Sigmoid colon (tissue), 6 donors: ENCODE measurements at regions not wholly inside any gene's neighbourhood (a gene's known extent, or its start where the extent isn't known, plus 50 kb on each side); places are given as distances from the start of the nearest gene placed in this dataset.
A peak's percentile ranks its signal among the peaks of the same experiment; 100 is the strongest.

Experiments used
- DNase-seq: peaks from one replicate; pipeline ENCODE4 v3.0.0-alpha.2; 2019
- H3K27ac ChIP-seq, 4 donors: fragments of 200-600 bp; sonication (generic); one replicate each; pipeline ENCODE4 v1.5.1; 2016 to 2019; ENCODE audit warnings: mild to moderate bottlenecking in 1 of 4
- H3K27me3 ChIP-seq, 3 donors: fragments of 200-600 bp; sonication (generic); one replicate each; pipeline ENCODE4 v1.5.1; 2019; ENCODE audit warnings: mild to moderate bottlenecking in 1 of 3
- H3K36me3 ChIP-seq, 4 donors: fragments of 200-600 bp; sonication (generic); one replicate each; pipeline ENCODE4 v1.5.1; 2016 to 2019
- H3K4me1 ChIP-seq, 4 donors: fragments of 200-600 bp; sonication (generic); one replicate each; pipeline ENCODE4 v1.5.1; 2017 to 2019
- H3K4me3 ChIP-seq, 4 donors: fragments of 200-600 bp; sonication (generic); one replicate each; pipeline ENCODE4 v1.5.1; 2017 to 2019; ENCODE audit warnings: mild to moderate bottlenecking in 2 of 4, moderate library complexity in 1 of 4
- H3K9me3 ChIP-seq, 4 donors: fragments of 200-600 bp in 3 of 4; sonication (generic) in 3 of 4; one replicate each; pipeline versions ENCODE4 v1.5.1 to v1.6.1; 2013 to 2019
- CTCF ChIP-seq, 4 experiments: fragments of 450-650 bp in 3 of 4; fragments of 200-600 bp in 1 of 4; IDR thresholded peaks; one replicate each; pipeline ENCODE4 v1.5.1; 2016 to 2019; ENCODE audit warnings: antibody characterized with exemption in 4 of 4, mild to moderate bottlenecking in 3 of 4, moderate library complexity in 2 of 4
- EP300 ChIP-seq, 4 donors: sonication (generic); formaldehyde crosslinking; IDR thresholded peaks; one replicate each; pipeline ENCODE4 v1.6.1; 2017; ENCODE audit warnings: antibody characterized with exemption in 4 of 4
- POLR2A ChIP-seq, 2 donors: fragments of 450-650 bp; IDR thresholded peaks; one replicate each; pipeline ENCODE4 v1.6.1; 2016; ENCODE audit warnings: antibody characterized with exemption in 2 of 2, mild to moderate bottlenecking in 2 of 2, moderate library complexity in 2 of 2
- POLR2AphosphoS5 ChIP-seq, 4 donors: sonication (generic); formaldehyde crosslinking; IDR thresholded peaks; one replicate each; pipeline ENCODE4 v1.6.1; 2017; ENCODE audit warnings: antibody characterized with exemption in 4 of 4
- WGBS, 2 donors: extraction: QIAGEN DNeasy Blood & Tissue Kit; methylation state at CpG; one replicate each; pipeline ENCODE4 v1.1.7; 2013; 5-methylcytosine and 5-hydroxymethylcytosine counted together
- intact Hi-C: fragments of 100-400 bp; cut with DNase I; formaldehyde crosslinking; loops from one replicate; pipeline ENCODE4 v1.15.1; 2023
- donor health status: healthy with polysubstance abuse.
- donor health status: healthy.

- no peaks in the 10 kb centered on the region for H3K9me3 ChIP-seq
- DNase-seq: no peak
- H3K4me1 ChIP-seq: no peaks in the 10 kb centered on the region
- intact Hi-C loops: no loop called here
- H3K36me3 ChIP-seq: no peaks in the 10 kb centered on the region
- H3K27me3 ChIP-seq: no peaks in the 10 kb centered on the region
- TF ChIP-seq POLR2A (IDR thresholded peaks at IDR 0.05): no peak
- TF ChIP-seq EP300 (IDR thresholded peaks at IDR 0.05): no peak
- TF ChIP-seq CTCF (IDR thresholded peaks at IDR 0.05): no peak
- no peak for TF ChIP-seq POLR2AphosphoS5 (IDR thresholded peaks at IDR 0.05)
- H3K4me3 ChIP-seq: no peak overlapping the region
- H3K27ac ChIP-seq: no peak overlapping the region
- WGBS, 2 donors: 87 to 94% methylated on average over 5 of the region's 5 CpGs
Observed at GRCh38 chr6:105836379-105836778, 249.8 kb upstream of the PRDM1 start.

GRCh38 chr6:105835373-105835772 is 250.8 kb upstream of the PRDM1 start:
- no peak for DNase-seq
- Histone ChIP-seq H3K27me3 (no peaks in the 10 kb centered on the region), H3K9me3 (no peaks in the 10 kb centered on the region), H3K36me3 (no peaks in the 10 kb centered on the region), H3K4me3 (no peak overlapping the region), H3K27ac (no peak overlapping the region), H3K4me1 (no peaks in the 10 kb centered on the region)
- intact Hi-C loops: no loop called here
- 60 to 67% methylated on average over 6 of the region's 6 CpGs for WGBS, 2 donors
- TF ChIP-seq POLR2AphosphoS5 (IDR thresholded peaks at IDR 0.05): no peak
- peak in 1 of 4 experiments; percentile 20 for TF ChIP-seq CTCF (IDR thresholded peaks at IDR 0.05)

- no peaks in the 10 kb centered on the region for H3K27me3 ChIP-seq
- 77 to 90% methylated on average over 7 of the region's 7 CpGs for WGBS, 2 donors
- intact Hi-C loops: no loop called here
- no peaks in the 10 kb centered on the region for H3K4me1 ChIP-seq
- no peak for DNase-seq
- no peak overlapping the region for H3K4me3 ChIP-seq
- H3K27ac ChIP-seq: no peak overlapping the region
- H3K9me3 ChIP-seq: no peaks in the 10 kb centered on the region
- H3K36me3 ChIP-seq: no peaks in the 10 kb centered on the region
- TF ChIP-seq EP300 (IDR thresholded peaks at IDR 0.05): no peak
- no peak for TF ChIP-seq POLR2A (IDR thresholded peaks at IDR 0.05)
- TF ChIP-seq CTCF (IDR thresholded peaks at IDR 0.05): no peak
- TF ChIP-seq POLR2AphosphoS5 (IDR thresholded peaks at IDR 0.05): no peak
Observed at GRCh38 chr6:105833959-105834947, 251.9 kb upstream of the PRDM1 start.

GRCh38 chr6:105832313-105832761 is 253.8 kb upstream of the PRDM1 start:
- H3K27me3 ChIP-seq: no peaks in the 10 kb centered on the region
- no peak for TF ChIP-seq CTCF (IDR thresholded peaks at IDR 0.05)
- TF ChIP-seq EP300 (IDR thresholded peaks at IDR 0.05): no peak
- TF ChIP-seq POLR2AphosphoS5 (IDR thresholded peaks at IDR 0.05): no peak
- no peak for TF ChIP-seq POLR2A (IDR thresholded peaks at IDR 0.05)
- no peak for DNase-seq
- H3K36me3 ChIP-seq: no peaks in the 10 kb centered on the region
- no peak overlapping the region for H3K27ac ChIP-seq
- no peak overlapping the region for H3K4me3 ChIP-seq
- no peaks in the 10 kb centered on the region for H3K9me3 ChIP-seq
- H3K4me1 ChIP-seq: no peaks in the 10 kb centered on the region
- intact Hi-C loops: no loop called here
- 81 to 90% methylated on average over 5 of the region's 5 CpGs for WGBS, 2 donors
